AG04450 (cell line): ENCODE measurements at regions not wholly inside any gene's neighbourhood (a gene's known extent, or its start where the extent isn't known, plus 50 kb on each side); places are given as distances from the start of the nearest gene placed in this dataset.

Experiments used
- CTCF ChIA-PET: fragments of 300-600, 350-600 bp; formaldehyde crosslinking; extraction: SDS; loops from one replicate; lab custom pipeline; 2022; ENCODE audit warnings: antibody characterized with exemption, inconsistent platforms; lab: Charles Lee
- POLR2A ChIA-PET: fragments of 350-600 bp; formaldehyde crosslinking; extraction: SDS; loops from one replicate; lab custom pipeline; 2021; ENCODE audit warnings: antibody characterized with exemption, inconsistent platforms; lab: Yijun Ruan, JAX
- DNase-seq: peaks from one replicate; pipeline ENCODE4 v3.0.0-alpha.2; 2011; ENCODE audit warnings: low read depth, low spot score
- H3K27ac ChIP-seq: one replicate; pipeline ENCODE4 v1.5.1; 2012; ENCODE audit warnings: low read depth, low read length, control low read depth
- H3K27me3 ChIP-seq: one replicate; pipeline ENCODE4 v1.6.0; 2012; ENCODE audit warnings: low read length; ENCODE audit not compliant: control insufficient read depth, insufficient read depth
- H3K4me3 ChIP-seq: 2 replicates; pipeline ENCODE4 v1.5.1; 2011; ENCODE audit warnings: mild to moderate bottlenecking, low read depth, low read length, control low read depth
- H3K9me3 ChIP-seq: 2 replicates; pipeline ENCODE4 v1.5.1; 2012; ENCODE audit warnings: low read length; ENCODE audit not compliant: control insufficient read depth, insufficient read depth
- TF ChIP-seq, protein P1 (sequence below): IDR thresholded peaks from 2 replicates; pipeline ENCODE4 v1.5.1; 2011; ENCODE audit warnings: low read depth, low read length, control low read depth, inconsistent platforms

GRCh38 chr5:12294151-12294550 lies 389.9 kb upstream of the CTNND2 start:
- TF ChIP-seq, protein P1, sequence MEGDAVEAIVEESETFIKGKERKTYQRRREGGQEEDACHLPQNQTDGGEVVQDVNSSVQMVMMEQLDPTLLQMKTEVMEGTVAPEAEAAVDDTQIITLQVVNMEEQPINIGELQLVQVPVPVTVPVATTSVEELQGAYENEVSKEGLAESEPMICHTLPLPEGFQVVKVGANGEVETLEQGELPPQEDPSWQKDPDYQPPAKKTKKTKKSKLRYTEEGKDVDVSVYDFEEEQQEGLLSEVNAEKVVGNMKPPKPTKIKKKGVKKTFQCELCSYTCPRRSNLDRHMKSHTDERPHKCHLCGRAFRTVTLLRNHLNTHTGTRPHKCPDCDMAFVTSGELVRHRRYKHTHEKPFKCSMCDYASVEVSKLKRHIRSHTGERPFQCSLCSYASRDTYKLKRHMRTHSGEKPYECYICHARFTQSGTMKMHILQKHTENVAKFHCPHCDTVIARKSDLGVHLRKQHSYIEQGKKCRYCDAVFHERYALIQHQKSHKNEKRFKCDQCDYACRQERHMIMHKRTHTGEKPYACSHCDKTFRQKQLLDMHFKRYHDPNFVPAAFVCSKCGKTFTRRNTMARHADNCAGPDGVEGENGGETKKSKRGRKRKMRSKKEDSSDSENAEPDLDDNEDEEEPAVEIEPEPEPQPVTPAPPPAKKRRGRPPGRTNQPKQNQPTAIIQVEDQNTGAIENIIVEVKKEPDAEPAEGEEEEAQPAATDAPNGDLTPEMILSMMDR = no peak
- Histone ChIP-seq H3K27ac (no peak overlapping the region), H3K4me3 (no peak overlapping the region), H3K27me3 (no peaks in the 10 kb centered on the region), H3K9me3 (peaks cover 4% of the 10 kb centered on the region; the same call in 1 of the 2 replicates)
- no peak for DNase-seq
- ChIA-PET CTCF (no interaction called here), POLR2A (no interaction called here)

- Histone ChIP-seq H3K9me3 (no peaks in the 10 kb centered on the region), H3K27ac (no peak overlapping the region), H3K27me3 (no peaks in the 10 kb centered on the region), H3K4me3 (no peak overlapping the region)
- TF ChIP-seq, protein P1 = no peak
- POLR2A ChIA-PET = no interaction called here
- CTCF ChIA-PET = interaction anchor here (0.6 kb wide), 1 partner anchor 276 kb away, joined by 3 read pairs; no protein-coding TSS in a partner anchor
- DNase-seq = no peak
Observed at GRCh38 chr5:12292610-12293204, 388.5 kb upstream of the CTNND2 start.

DNA sequence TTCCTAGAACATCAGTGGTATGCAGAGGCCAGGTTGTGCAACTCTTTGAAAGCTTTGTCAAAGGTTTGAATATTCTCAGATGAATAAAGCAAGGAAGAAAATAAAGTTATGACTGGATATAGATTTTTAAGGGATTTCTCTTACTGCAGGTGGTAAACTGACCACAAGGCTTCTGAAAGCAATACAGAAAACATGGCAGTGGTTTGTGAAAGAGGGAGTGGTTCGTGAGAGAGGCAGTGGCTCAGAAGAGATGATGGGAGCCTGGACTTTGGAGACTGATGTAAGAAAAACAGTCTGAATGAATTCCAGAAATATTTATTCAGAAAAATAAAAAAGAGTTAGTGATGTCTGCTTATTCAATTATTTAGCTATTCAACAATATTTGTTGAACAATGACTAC lies 380.4 kb upstream of the CTNND2 start:
- TF ChIP-seq, protein P1 = no peak
- DNase-seq = no peak

GRCh38 chr5:12277504-12278192 lies 373.4 kb upstream of the CTNND2 start:
- Histone ChIP-seq H3K4me3 (no peak overlapping the region), H3K9me3 (no peaks in the 10 kb centered on the region), H3K27me3 (no peaks in the 10 kb centered on the region), H3K27ac (no peak overlapping the region)
- TF ChIP-seq, protein P1 = no peak
- no peak for DNase-seq
- POLR2A ChIA-PET = no interaction called here
- CTCF ChIA-PET = no interaction called here

More for the DNA sequence above, 380.4 kb upstream of the CTNND2 start:
- H3K4me3 ChIP-seq = no peak overlapping the region
- H3K9me3 ChIP-seq = no peaks in the 10 kb centered on the region
- CTCF ChIA-PET = no interaction called here
- H3K27me3 ChIP-seq = no peaks in the 10 kb centered on the region
- POLR2A ChIA-PET = no interaction called here
- H3K27ac ChIP-seq = no peak overlapping the region

DNA sequence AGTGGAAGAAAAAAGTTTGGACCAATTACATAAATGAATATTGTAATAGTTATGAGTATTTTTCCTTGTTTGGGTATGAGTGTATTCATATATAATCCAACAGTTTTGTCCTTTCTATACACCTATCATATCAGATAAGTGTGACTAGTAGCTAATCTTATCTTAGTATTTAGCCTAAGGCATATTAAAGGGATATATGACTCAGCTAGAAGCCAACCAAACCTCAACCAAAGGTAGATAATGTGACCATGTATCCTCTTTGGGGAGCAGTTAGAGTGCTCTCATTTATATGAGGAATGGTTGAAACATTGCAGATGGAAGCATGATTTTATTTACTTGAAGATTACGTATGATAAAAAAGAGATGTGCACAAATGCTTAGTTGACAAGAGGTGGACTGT lies 370.0 kb upstream of the CTNND2 start:
- DNase-seq = no peak
- no peak overlapping the region for H3K27ac ChIP-seq
- ChIA-PET POLR2A (no interaction called here), CTCF (no interaction called here)
- no peaks in the 10 kb centered on the region for H3K27me3 ChIP-seq
- no peak overlapping the region for H3K4me3 ChIP-seq
- H3K9me3 ChIP-seq = 0 out of 2 replicates have a peak, but pooled peaks cover 2% of the 10 kb centered on the region
- TF ChIP-seq, protein P1 = no peak
